Fibroblast of mammary gland (primary cell): ENCODE measurements at regions not wholly inside any gene's neighbourhood (a gene's known extent, or its start where the extent isn't known, plus 50 kb on each side); places are given as distances from the start of the nearest gene placed in this dataset.

ENCODE experiments used
- DNase-seq: peaks from one replicate; pipeline ENCODE4 v3.0.0-alpha.2; 2010; ENCODE audit warnings: low read depth
- H3K4me3 ChIP-seq: 2 replicates; pipeline ENCODE4 v1.5.1; 2011; ENCODE audit warnings: low read depth, mild to moderate bottlenecking, low read length, moderate library complexity; ENCODE audit not compliant: control insufficient read depth
- CTCF ChIP-seq: conservative IDR thresholded peaks from 2 replicates; pipeline ENCODE4 v1.5.1; 2011; ENCODE audit warnings: low read depth, low read length, inconsistent platforms; ENCODE audit not compliant: control insufficient read depth, insufficient read depth

- TF ChIP-seq CTCF = no peak
- peak; percentile 29 for DNase-seq
- no peak overlapping the region for H3K4me3 ChIP-seq
Measured at GRCh38 chr14:58705066-58705465, 67.3 kb downstream of the DACT1 start.

GRCh38 chr14:58707949-58708348 lies 70.2 kb downstream of the DACT1 start:
- H3K4me3 ChIP-seq = no peak overlapping the region
- DNase-seq = no peak
- no peak for TF ChIP-seq CTCF

GRCh38 chr14:58709949-58710348 lies 72.2 kb downstream of the DACT1 start:
- no peak for TF ChIP-seq CTCF
- no peak for DNase-seq
- H3K4me3 ChIP-seq = no peak overlapping the region

GRCh38 chr14:58711382-58711781 lies 73.6 kb downstream of the DACT1 start:
- no peak for TF ChIP-seq CTCF
- DNase-seq = no peak
- no peak overlapping the region for H3K4me3 ChIP-seq

GRCh38 chr14:58712357-58712756 lies 74.6 kb downstream of the DACT1 start:
- H3K4me3 ChIP-seq = no peak overlapping the region
- no peak for TF ChIP-seq CTCF
- DNase-seq = no peak

- no peak for TF ChIP-seq CTCF
- DNase-seq = no peak
Measured at GRCh38 chr14:58713677-58714076, 75.9 kb downstream of the DACT1 start.

GRCh38 chr14:58716706-58717105 lies 78.9 kb downstream of the DACT1 start:
- no peak for TF ChIP-seq CTCF
- no peak overlapping the region for H3K4me3 ChIP-seq
- peak; percentile 37 for DNase-seq

More at GRCh38 chr14:58713677-58714076, 75.9 kb downstream of the DACT1 start:
- no peak overlapping the region for H3K4me3 ChIP-seq
